Uterus (tissue), 2 donors: ENCODE measurements at regions not wholly inside any gene's neighbourhood (a gene's known extent, or its start where the extent isn't known, plus 50 kb on each side); places are given as distances from the start of the nearest gene placed in this dataset.

Experiments used
- POLR2A ChIP-seq, 2 donors: fragments of 450-650 bp; IDR thresholded peaks; one replicate each; pipeline ENCODE4 v1.6.1; 2016; ENCODE audit warnings: antibody characterized with exemption in 2 of 2, mild to moderate bottlenecking in 1 of 2, moderate library complexity in 1 of 2
- TF ChIP-seq, protein P1 (sequence below), 4 experiments: fragments of 200-600 bp in 2 of 4; fragments of 450-650 bp in 2 of 4; sonication (generic) in 2 of 4; IDR thresholded peaks; one replicate each; pipeline ENCODE4 v1.5.1; 2016 to 2019; ENCODE audit warnings: antibody characterized with exemption in 4 of 4, mild to moderate bottlenecking in 2 of 4, moderate library complexity in 1 of 4

DNA sequence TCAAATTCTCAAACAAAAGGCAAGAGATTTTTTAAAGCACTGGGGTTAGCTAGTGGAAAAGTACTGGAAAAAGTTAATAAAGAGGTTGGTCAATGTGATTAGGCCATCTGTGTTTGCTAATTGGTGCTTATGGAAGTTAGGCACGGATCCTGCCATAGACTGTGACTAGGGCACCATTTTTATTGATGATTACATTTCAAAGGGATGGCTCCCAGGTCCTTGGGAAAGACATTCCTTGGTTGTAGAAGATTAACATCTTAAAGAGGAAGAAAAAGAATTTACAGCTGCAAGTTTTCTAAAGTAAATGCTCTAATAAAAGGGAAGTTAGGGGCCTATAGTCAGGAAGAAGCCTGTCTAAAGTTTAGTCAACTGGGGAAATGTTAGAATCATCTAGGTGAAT, 1183.3 kb downstream of the DTWD2 start:
- TF ChIP-seq, protein P1, sequence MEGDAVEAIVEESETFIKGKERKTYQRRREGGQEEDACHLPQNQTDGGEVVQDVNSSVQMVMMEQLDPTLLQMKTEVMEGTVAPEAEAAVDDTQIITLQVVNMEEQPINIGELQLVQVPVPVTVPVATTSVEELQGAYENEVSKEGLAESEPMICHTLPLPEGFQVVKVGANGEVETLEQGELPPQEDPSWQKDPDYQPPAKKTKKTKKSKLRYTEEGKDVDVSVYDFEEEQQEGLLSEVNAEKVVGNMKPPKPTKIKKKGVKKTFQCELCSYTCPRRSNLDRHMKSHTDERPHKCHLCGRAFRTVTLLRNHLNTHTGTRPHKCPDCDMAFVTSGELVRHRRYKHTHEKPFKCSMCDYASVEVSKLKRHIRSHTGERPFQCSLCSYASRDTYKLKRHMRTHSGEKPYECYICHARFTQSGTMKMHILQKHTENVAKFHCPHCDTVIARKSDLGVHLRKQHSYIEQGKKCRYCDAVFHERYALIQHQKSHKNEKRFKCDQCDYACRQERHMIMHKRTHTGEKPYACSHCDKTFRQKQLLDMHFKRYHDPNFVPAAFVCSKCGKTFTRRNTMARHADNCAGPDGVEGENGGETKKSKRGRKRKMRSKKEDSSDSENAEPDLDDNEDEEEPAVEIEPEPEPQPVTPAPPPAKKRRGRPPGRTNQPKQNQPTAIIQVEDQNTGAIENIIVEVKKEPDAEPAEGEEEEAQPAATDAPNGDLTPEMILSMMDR (IDR thresholded peaks at IDR 0.05) = no peak
- TF ChIP-seq POLR2A (IDR thresholded peaks at IDR 0.05) = no peak
